Ishikawa (cell line): ENCODE measurements at regions not wholly inside any gene's neighbourhood (a gene's known extent, or its start where the extent isn't known, plus 50 kb on each side); places are given as distances from the start of the nearest gene placed in this dataset.

Experiments
- CREB1 ChIP-seq: IDR thresholded peaks from 2 replicates; pipeline ENCODE4 v1.6.1; 2012; ENCODE audit warnings: low read depth
- EGR1 ChIP-seq: IDR thresholded peaks from 2 replicates; pipeline ENCODE4 v1.6.1; 2012
- EP300 ChIP-seq: IDR thresholded peaks from 2 replicates; pipeline ENCODE4 v1.6.1; 2012; ENCODE audit warnings: borderline replicate concordance
- REST ChIP-seq: IDR thresholded peaks from 2 replicates; pipeline ENCODE4 v1.6.1; 2012; ENCODE audit warnings: low read depth, mild to moderate bottlenecking
- TAF1 ChIP-seq: IDR thresholded peaks from 2 replicates; pipeline ENCODE4 v1.6.1; 2012; ENCODE audit warnings: low read depth, mild to moderate bottlenecking
- TCF12 ChIP-seq: IDR thresholded peaks from 2 replicates; pipeline ENCODE4 v1.6.1; 2012; ENCODE audit warnings: low read depth
- ZBTB7A ChIP-seq: IDR thresholded peaks from 2 replicates; pipeline ENCODE4 v1.6.1; 2012; ENCODE audit warnings: low read depth

- TF ChIP-seq EP300 = no peak
- no peak for TF ChIP-seq EGR1
- no peak for TF ChIP-seq TCF12
- no peak for TF ChIP-seq TAF1
- TF ChIP-seq REST = no peak
- TF ChIP-seq ZBTB7A = no peak
- TF ChIP-seq CREB1 = no peak
Observed at GRCh38 chr6:40210628-40211056, 276.4 kb upstream of the MOCS1 start.
